ENCODE measurements at regions not wholly inside any gene's neighbourhood (a gene's known extent, or its start where the extent isn't known, plus 50 kb on each side); places are given as distances from the start of the nearest gene placed in this dataset.

DNA sequence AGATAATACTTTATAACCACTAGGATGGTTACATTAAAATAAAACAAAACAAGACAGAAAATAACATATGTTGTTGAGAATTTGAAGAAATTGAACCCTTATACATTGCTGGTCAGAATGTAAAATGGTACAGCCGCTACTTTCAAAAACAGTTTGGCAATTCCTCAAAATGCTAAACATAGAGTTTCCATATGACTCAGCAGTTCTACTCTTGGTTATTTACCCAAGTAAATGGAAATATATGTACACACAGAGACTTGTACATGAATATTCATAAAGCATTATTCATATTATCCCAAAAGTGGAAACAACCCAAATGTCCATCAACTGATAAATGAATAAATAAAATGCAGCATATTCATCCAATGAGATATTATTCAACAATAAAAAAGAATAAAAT, 92.5 kb upstream of the LRATD1 start:
- TF ChIP-seq CTCF (IDR thresholded peaks at IDR 0.05; ENCODE audit: low read depth, low read length, missing control alignments), result no peak

GRCh38 chr2:14543284-14543683, 89.2 kb upstream of the LRATD1 start:
- no peak for DNase-seq
- no peak for TF ChIP-seq CTCF (IDR thresholded peaks at IDR 0.05; ENCODE audit: low read depth, low read length, missing control alignments)
- Histone ChIP-seq H3K4me3 (ENCODE audit: low read depth, low read length) (no peak overlapping the region), H3K36me3 (replicated peaks) (no peaks in the 10 kb centered on the region), H3K27ac (no peak overlapping the region), H3K27me3 (replicated peaks) (no peaks in the 10 kb centered on the region)
- in situ Hi-C loops (cut with HindIII; ENCODE audit: low pct_ligation_motif_present, low sequenced_read_pairs), result no loop called here

More for the DNA sequence above, 92.5 kb upstream of the LRATD1 start:
- DNase-seq, result no peak
- in situ Hi-C loops (cut with HindIII; ENCODE audit: low pct_ligation_motif_present, low sequenced_read_pairs), result no loop called here
- Histone ChIP-seq H3K4me3 (ENCODE audit: low read depth, low read length) (no peak overlapping the region), H3K36me3 (replicated peaks) (no peaks in the 10 kb centered on the region), H3K27me3 (replicated peaks) (no peaks in the 10 kb centered on the region), H3K27ac (no peak overlapping the region)

GRCh38 chr2:14544247-14544646, 88.3 kb upstream of the LRATD1 start:
- no peak for DNase-seq
- no peak overlapping the region for H3K4me3 ChIP-seq (ENCODE audit: low read depth, low read length)
- no peak overlapping the region for H3K27ac ChIP-seq
- no peaks in the 10 kb centered on the region for H3K27me3 ChIP-seq (replicated peaks)
- in situ Hi-C loops (cut with HindIII; ENCODE audit: low pct_ligation_motif_present, low sequenced_read_pairs), result no loop called here
- no peaks in the 10 kb centered on the region for H3K36me3 ChIP-seq (replicated peaks)
- no peak for TF ChIP-seq CTCF (IDR thresholded peaks at IDR 0.05; ENCODE audit: low read depth, low read length, missing control alignments)

- DNase-seq, result no peak
- H3K27me3 ChIP-seq (replicated peaks), result no peaks in the 10 kb centered on the region
- no peak overlapping the region for H3K4me3 ChIP-seq (ENCODE audit: low read depth, low read length)
- no peak for TF ChIP-seq CTCF (IDR thresholded peaks at IDR 0.05; ENCODE audit: low read depth, low read length, missing control alignments)
- no peak overlapping the region for H3K27ac ChIP-seq
- no peaks in the 10 kb centered on the region for H3K36me3 ChIP-seq (replicated peaks)
- in situ Hi-C loops (cut with HindIII; ENCODE audit: low pct_ligation_motif_present, low sequenced_read_pairs), result no loop called here
Observed at GRCh38 chr2:14547830-14548229, 84.7 kb upstream of the LRATD1 start.

GRCh38 chr2:14550658-14551057, 81.9 kb upstream of the LRATD1 start:
- H3K4me3 ChIP-seq (ENCODE audit: low read depth, low read length), result no peak overlapping the region
- H3K27ac ChIP-seq, result no peak overlapping the region
- in situ Hi-C loops (cut with HindIII; ENCODE audit: low pct_ligation_motif_present, low sequenced_read_pairs), result no loop called here
- no peaks in the 10 kb centered on the region for H3K27me3 ChIP-seq (replicated peaks)
- H3K36me3 ChIP-seq (replicated peaks), result no peaks in the 10 kb centered on the region
- no peak for TF ChIP-seq CTCF (IDR thresholded peaks at IDR 0.05; ENCODE audit: low read depth, low read length, missing control alignments)
- DNase-seq, result no peak

GRCh38 chr2:14551069-14551468, 81.4 kb upstream of the LRATD1 start:
- in situ Hi-C loops (cut with HindIII; ENCODE audit: low pct_ligation_motif_present, low sequenced_read_pairs), result no loop called here

More at GRCh38 chr2:14551069-14551468, 81.4 kb upstream of the LRATD1 start:
- H3K27ac ChIP-seq, result no peak overlapping the region
- DNase-seq, result no peak
- no peaks in the 10 kb centered on the region for H3K36me3 ChIP-seq (replicated peaks)
- no peak overlapping the region for H3K4me3 ChIP-seq (ENCODE audit: low read depth, low read length)
- no peaks in the 10 kb centered on the region for H3K27me3 ChIP-seq (replicated peaks)
- no peak for TF ChIP-seq CTCF (IDR thresholded peaks at IDR 0.05; ENCODE audit: low read depth, low read length, missing control alignments)

Measured in brain microvascular endothelial cell (primary cell).